HG02884 (cell line): ENCODE measurements at regions not wholly inside any gene's neighbourhood (a gene's known extent, or its start where the extent isn't known, plus 50 kb on each side); places are given as distances from the start of the nearest gene placed in this dataset.

Experiments used
- ATAC-seq: cut with Tn5 transposase; IDR thresholded peaks from one replicate; pipeline ENCODE4 v1.9.1; 2021; ENCODE audit warnings: mild to moderate bottlenecking, moderate library complexity; ENCODE audit not compliant: unreplicated experiment

DNA sequence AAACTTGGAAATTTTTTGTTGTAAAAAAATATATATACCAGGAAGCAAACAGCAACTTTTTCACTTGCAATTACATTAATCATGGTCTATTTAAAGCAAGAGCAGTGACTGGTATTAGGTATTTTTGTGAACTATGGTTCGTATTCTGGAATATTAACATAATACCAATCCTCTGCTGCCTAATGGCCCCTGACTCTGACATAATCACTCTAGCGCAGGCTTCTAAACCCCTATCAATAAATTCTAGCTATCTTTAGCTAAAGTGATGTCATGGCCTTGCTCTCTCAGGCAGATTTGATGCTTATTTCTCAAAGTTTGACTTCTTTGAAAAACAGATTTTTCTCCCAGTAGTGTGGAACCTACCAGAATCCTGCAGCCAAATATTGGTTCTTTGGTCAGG, 808.3 kb downstream of the VGLL3 start:
- ATAC-seq, result no peak

DNA sequence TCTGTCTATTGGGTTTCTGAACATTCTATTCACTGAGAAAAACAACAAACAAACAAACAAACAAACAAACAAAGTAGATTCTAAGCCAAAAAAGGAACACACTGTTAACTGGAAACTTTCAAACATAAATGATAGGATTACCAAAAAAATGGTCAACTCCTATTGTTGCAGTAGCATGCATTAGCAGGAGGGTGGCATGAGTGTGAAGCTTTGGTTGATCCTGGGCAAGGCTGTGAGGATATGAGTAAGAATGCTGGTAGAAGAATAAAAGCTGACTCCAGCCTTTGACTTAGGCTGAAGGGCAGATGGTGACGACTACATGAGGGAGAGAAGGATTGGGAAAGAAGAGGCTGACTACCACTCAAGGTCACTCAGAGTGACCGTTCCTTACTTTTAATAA, 810.3 kb downstream of the VGLL3 start:
- no peak for ATAC-seq

DNA sequence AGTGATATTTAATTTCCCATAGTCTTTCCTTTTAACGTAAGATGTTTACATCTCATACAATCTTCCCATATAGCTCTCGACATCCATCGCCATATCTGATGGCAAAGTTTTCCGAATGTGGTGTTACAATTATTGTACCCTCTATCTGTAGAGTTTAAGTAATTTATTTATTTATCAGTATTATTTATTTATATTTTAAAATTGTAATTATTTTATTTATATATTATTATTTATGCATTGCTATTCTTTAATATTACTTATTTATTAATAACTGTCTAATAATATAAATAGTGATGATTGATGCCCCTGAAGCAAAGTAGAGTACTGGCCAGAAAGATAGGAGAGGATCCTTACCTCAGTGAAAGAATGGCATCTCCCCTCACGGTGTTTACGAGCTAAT, 812.9 kb downstream of the VGLL3 start:
- no peak for ATAC-seq

DNA sequence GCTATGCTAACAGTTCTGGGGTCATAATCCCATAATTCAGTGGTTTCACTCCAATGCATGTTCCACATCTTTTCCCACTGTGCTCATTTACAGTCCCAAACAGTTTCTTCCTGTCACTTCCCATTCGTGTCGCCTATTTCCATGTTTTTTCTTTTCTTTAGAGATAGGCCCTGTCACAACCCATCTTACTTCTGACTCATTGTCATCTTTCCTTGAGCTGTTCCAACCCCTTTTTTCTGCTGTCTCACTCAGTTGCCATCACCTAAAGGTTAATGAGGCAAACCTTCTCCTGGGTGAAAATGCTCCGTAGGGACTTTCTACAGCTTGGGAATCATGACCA, 814.5 kb downstream of the VGLL3 start:
- ATAC-seq, result no peak

DNA sequence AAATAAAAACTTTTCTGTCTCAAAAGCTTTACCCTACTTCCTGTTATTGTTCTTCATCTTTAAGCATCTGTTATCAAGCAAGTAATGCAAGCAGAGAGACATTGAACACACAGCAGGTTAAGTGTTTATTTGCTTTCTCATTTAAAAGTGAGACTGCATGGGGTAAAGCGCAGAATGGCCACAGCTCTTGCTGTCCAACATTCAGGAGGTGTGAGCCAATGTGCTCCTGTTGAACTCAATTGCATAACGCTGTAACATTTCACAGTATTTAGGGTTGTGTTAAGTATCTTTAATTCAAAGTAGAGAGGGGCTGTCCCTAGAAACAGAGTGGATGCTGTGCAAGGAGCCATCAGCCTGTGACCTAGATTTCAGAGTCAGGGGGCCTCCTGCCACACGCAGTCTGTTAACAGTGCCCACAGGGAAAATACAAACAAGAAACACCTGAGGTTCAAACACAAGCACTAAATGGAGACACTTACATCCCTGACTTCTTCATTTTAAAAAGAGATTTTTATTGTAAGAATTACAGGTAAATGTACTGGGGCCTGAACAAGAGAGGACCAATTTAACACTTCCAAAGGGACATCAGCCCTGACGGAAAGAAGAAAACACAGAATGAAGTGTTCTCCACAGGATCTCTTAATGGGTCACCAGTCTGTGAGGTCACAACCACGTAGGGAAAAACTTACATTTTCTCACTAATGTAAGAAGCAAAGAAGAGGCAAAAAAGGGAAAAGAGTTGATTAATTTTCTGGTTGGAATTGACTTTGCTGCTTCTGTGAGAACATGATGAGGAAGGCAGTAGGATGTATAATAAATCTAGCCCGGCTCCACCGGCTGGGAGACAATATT, 815.1 kb downstream of the VGLL3 start:
- ATAC-seq, result no peak

DNA sequence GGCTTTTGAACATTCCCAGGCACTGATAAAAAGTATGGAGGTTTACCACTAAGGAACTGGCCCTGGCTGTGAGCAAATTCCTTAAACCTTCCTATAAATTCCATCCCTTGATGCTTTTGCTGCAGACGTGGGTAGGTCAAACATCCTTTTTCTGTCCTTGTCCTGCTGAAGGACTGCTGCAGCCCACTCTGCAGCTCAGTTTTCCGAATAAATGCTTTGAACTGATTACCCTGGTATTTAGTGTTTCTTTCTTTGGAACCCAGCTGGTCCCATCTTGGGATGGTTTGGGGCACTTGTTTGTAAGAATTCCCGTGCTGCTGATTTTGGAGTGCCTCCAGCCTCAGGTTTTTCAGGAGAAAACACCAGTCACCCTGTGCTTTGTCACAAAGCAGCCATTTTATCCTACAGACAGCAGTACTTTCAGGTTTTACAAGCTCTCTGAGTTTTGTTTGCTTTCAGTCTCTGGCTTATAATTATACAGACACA, 815.9 kb downstream of the VGLL3 start:
- ATAC-seq, result no peak

DNA sequence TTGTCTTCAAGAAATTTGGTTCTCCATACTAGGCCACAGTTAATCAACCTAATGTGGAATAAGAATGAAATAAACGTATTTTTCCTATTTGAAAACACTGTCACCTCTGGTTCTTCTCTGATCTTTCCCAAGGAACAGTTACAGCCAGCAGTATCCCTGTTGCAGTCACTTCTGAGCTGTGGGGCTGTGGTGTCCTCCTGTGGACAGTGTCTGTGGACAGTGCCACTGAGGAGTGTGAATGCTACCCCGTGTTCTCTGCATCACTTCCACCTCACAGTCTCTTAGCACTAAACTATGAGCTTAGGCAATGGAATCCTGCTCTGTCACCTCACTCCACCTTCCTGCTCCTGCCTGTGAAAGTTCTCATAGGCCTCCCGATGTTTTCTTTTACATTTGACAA, 817.5 kb downstream of the VGLL3 start:
- ATAC-seq, result no peak

DNA sequence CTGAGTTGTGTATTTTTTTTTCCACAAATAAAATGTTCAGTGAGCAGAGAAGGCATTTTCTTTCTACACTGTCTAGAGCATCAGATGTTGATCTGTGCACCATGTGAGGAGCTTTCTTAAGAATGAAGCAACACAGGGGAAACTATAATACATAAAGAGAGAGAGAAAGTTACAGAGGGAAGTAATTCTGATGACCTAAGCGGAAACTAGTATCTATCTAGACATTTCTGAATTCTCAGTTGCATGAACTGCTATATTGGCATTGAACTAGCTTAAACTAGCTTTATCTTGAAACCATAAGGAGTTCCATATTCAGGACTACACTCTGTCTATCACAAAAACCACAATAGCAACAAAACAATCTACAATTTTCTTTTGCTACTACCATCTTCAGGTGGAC, 822.4 kb downstream of the VGLL3 start:
- ATAC-seq, result no peak

DNA sequence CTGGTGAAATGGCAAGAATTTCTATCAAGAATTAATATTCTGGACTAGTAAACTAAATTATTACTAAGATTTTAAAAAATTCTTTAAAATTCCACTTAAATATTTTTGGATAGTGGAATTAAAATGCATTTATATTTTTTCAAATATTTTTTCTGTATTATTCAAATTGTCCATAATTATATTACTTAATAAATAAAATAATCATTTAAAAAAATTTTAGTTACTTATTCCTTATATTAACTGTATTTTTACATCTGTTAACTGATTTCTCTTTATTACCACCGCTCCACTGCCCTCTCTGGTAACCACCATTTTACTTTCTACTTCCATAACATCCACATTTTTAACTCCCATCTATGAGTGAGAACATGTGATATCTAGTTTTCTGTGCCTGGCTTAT, 828.4 kb downstream of the VGLL3 start:
- no peak for ATAC-seq

DNA sequence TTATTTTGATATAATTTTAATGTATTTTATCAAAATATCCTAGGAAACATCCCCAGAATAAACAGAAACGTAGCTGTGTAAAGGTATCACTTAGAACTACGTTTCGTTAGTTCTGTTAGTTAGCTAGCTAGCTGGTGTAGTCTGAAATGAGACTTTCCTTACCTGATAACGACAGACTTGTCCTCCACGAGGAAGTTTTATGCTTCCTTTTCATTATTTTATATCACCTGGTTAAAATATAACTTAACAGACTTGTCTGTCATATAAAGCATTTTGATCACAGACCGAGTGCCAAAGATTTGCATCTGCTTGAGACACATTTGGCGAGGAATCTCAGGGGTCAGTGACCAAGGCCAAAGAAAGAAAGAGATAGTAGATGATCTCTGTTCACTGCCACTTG, 829.5 kb downstream of the VGLL3 start:
- no peak for ATAC-seq

DNA sequence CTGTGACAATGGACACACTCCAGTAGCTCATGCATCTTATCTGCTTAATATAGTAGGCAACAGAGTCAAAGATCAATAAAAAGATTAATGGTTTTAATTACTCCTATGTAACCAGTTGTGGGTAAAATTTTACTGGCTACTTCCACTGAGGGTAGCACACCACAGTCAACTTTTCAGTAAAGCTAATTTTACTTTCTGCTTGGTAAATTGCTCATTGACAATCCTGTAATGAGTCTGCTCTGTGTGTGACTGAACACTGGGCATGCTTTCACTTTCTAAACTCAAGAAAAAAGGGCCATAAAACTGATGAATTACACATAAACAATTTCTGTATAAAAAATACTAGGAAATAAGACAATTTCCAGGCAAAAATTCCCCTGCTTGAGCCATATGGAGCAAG, 838.3 kb downstream of the VGLL3 start:
- no peak for ATAC-seq

DNA sequence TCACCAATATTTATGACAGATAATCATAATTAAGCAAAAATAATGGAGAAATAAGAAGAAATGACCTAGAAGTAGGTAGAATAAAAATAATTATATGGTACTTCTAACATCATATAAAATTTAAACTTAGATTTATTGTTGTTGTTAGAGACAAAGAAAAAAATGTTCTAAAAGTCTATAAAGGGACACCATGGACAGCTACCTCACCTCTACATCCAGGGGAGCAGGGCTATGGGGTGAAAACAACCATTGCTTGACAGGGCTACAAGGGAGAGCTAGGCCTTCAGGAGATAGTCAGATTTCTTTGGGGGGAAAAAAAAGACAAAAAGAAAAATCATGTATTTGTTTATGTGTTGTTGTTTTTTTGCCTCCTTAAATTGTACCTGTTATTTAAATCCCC, 841.9 kb downstream of the VGLL3 start:
- no peak for ATAC-seq

DNA sequence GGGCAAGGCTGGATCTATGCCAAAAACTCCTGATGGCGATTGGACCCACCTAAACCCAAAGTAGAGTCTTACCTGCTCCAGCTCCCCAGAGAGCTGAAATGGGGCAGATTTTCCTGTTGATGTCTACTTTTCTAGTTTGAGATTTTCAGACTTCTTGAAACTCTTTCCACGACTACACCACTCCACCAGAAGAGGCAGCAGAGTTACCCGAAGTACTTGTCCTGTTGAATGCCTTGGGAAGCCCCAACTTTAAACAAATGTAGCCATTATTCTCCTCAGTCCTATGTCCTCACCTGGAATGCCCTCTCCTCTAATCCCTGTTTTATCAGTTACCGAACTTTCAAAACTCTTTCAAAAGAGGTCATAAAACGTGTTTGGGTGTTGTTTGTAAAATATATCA, 843.8 kb downstream of the VGLL3 start:
- ATAC-seq, result no peak

DNA sequence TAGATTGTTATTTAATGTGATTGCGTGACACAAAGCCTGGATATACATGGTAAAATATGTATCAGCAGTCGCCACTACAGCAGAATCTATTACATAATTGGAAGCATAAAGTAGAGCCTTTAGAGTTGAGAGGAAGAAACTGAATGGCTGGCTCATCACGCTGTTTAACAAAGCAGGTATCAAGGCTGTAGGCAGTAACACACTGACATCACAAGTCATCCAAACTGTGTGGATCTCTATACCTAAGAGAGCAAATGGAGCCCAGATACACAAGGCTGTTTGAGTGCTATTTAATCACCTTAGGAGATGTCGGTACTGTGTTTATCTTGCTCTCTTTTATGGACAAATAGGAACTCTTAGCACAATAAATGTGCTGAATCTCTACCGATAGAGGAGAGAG, 864.4 kb downstream of the VGLL3 start:
- no peak for ATAC-seq
